NT2/D1 (cell line): ENCODE measurements at regions not wholly inside any gene's neighbourhood (a gene's known extent, or its start where the extent isn't known, plus 50 kb on each side); places are given as distances from the start of the nearest gene placed in this dataset.

Experiments used
- SUZ12 ChIP-seq: IDR thresholded peaks from 2 replicates; pipeline ENCODE4 v1.6.1; 2011; ENCODE audit not compliant: insufficient read length, insufficient read depth; ENCODE audit errors: extremely low read depth
- YY1 ChIP-seq: IDR thresholded peaks from 2 replicates; pipeline ENCODE4 v1.6.1; 2011; ENCODE audit not compliant: insufficient read length, insufficient read depth

- no peak for TF ChIP-seq SUZ12
- no peak for TF ChIP-seq YY1
Observed at GRCh38 chr1:88169139-88169538, 514.9 kb upstream of the PKN2 start.
